IMR-90 (cell line): ENCODE measurements at regions not wholly inside any gene's neighbourhood (a gene's known extent, or its start where the extent isn't known, plus 50 kb on each side); places are given as distances from the start of the nearest gene placed in this dataset.

Experiments used
- ATAC-seq: fragments of 200-7000 bp; cut with Tn5 transposase; 2 replicates; pipeline ENCODE4 v1.9.1; 2020; ENCODE audit warnings: low read depth, mild to moderate bottlenecking, moderate library complexity
- BruUV-seq: library from RNA; stranded (reverse); fragments of 400-500 nt; replicated peaks from 2 replicates; lab custom pipeline; 2021; lab: Mats Ljungman, UMichigan
- CTCF ChIA-PET: fragments of 300-600 bp; formaldehyde crosslinking; extraction: SDS; loops from one replicate; lab custom pipeline; 2021; ENCODE audit warnings: antibody characterized with exemption; lab: Yijun Ruan, JAX
- POLR2A ChIA-PET: fragments of 300-600 bp; sonication (Branson Sonifier 250); formaldehyde crosslinking; loops from one replicate; lab custom pipeline; 2022; ENCODE audit warnings: antibody characterized with exemption; ENCODE audit not compliant: unreplicated experiment; lab: Charles Lee
- DNase-seq: peaks from one replicate; pipeline ENCODE4 v3.0.0; 2013
- H2AFZ ChIP-seq: replicated peaks from 2 replicates; pipeline ENCODE3; 2013; ENCODE audit warnings: low read length, mild to moderate bottlenecking; ENCODE audit not compliant: poor library complexity
- H2AK5ac ChIP-seq: 2 replicates; pipeline ENCODE4 v1.6.1; 2013; ENCODE audit warnings: low read depth, low read length, inconsistent platforms
- H2AK9ac ChIP-seq: replicated peaks from 2 replicates; pipeline ENCODE3; 2013; ENCODE audit warnings: mild to moderate bottlenecking, low read depth, low read length, moderate library complexity; ENCODE audit not compliant: poor library complexity
- H2BK120ac ChIP-seq: 2 replicates; pipeline ENCODE4 v1.6.1; 2013; ENCODE audit warnings: low read depth, low read length, inconsistent platforms
- H2BK15ac ChIP-seq: 3 replicates; pipeline ENCODE4 v1.6.1; 2013; ENCODE audit warnings: low read depth, low read length, inconsistent platforms
- H2BK20ac ChIP-seq: 2 replicates; pipeline ENCODE4 v1.6.1; 2013; ENCODE audit warnings: low read depth, mild to moderate bottlenecking, inconsistent platforms, low read length, moderate library complexity
- H2BK5ac ChIP-seq: 2 replicates; pipeline ENCODE4 v1.6.1; 2013; ENCODE audit warnings: mild to moderate bottlenecking, low read depth, low read length, inconsistent platforms; ENCODE audit not compliant: poor library complexity, severe bottlenecking
- H3K14ac ChIP-seq: replicated peaks from 2 replicates; pipeline ENCODE4 v1.6.1; 2013; ENCODE audit warnings: low read depth, low read length, inconsistent platforms
- H3K18ac ChIP-seq: 2 replicates; pipeline ENCODE4 v1.6.1; 2013; ENCODE audit warnings: low read depth, low read length, control low read depth
- H3K23ac ChIP-seq: 2 replicates; pipeline ENCODE4 v1.6.1; 2013; ENCODE audit warnings: low read depth, low read length, inconsistent platforms
- H3K27ac ChIP-seq: 2 replicates; pipeline ENCODE4 v1.5.1; 2013; ENCODE audit warnings: mild to moderate bottlenecking, control low read depth, low read length; ENCODE audit not compliant: insufficient read depth
- H3K27me3 ChIP-seq: 2 replicates; pipeline ENCODE4 v1.6.1; 2013; ENCODE audit warnings: low read length; ENCODE audit not compliant: control insufficient read depth, insufficient read depth
- H3K36me3 ChIP-seq: 2 replicates; pipeline ENCODE4 v1.6.1; 2013; ENCODE audit warnings: low read length, mixed read lengths; ENCODE audit not compliant: control insufficient read depth, insufficient read depth
- H3K4ac ChIP-seq: 2 replicates; pipeline ENCODE4 v1.6.1; 2013; ENCODE audit warnings: low read depth, low read length, inconsistent platforms
- H3K4me1 ChIP-seq: 2 replicates; pipeline ENCODE4 v1.6.1; 2013; ENCODE audit warnings: low read length, mixed read lengths; ENCODE audit not compliant: control insufficient read depth, insufficient read depth
- H3K4me2 ChIP-seq: 2 replicates; pipeline ENCODE4 v1.6.1; 2013; ENCODE audit warnings: low read depth, mild to moderate bottlenecking, control low read depth, low read length, moderate library complexity
- H3K4me3 ChIP-seq: 2 replicates; pipeline ENCODE4 v1.5.1; 2013; ENCODE audit warnings: low read depth, mild to moderate bottlenecking, control low read depth, low read length, moderate library complexity; ENCODE audit not compliant: insufficient read depth
- H3K56ac ChIP-seq: 2 replicates; pipeline ENCODE4 v1.6.1; 2013; ENCODE audit warnings: low read length, inconsistent platforms; ENCODE audit not compliant: insufficient read depth; ENCODE audit errors: extremely low read depth
- H3K79me1 ChIP-seq, 2 experiments: 2 replicates each; pipeline ENCODE4 v1.6.1; 2013; ENCODE audit warnings: low read length in 2 of 2, inconsistent platforms in 1 of 2, low read depth in 1 of 2
- H3K9ac ChIP-seq: 2 replicates; pipeline ENCODE4 v1.6.1; 2013; ENCODE audit warnings: low read depth, low read length, control low read depth
- H3K9me1 ChIP-seq: 2 replicates; pipeline ENCODE4 v1.6.1; 2013; ENCODE audit warnings: low read length, inconsistent platforms; ENCODE audit not compliant: insufficient read depth
- H3K9me3 ChIP-seq: 2 replicates; pipeline ENCODE4 v1.6.1; 2013; ENCODE audit warnings: low read length; ENCODE audit not compliant: control insufficient read depth, insufficient read depth
- H4K20me1 ChIP-seq: 2 replicates; pipeline ENCODE4 v1.6.1; 2013; ENCODE audit warnings: low read length, inconsistent platforms; ENCODE audit not compliant: insufficient read depth
- H4K5ac ChIP-seq: 2 replicates; pipeline ENCODE4 v1.6.1; 2013; ENCODE audit warnings: mild to moderate bottlenecking, low read depth, low read length, control low read depth
- H4K8ac ChIP-seq, 2 experiments: 2 replicates each; pipeline ENCODE4 v1.6.1; 2013; ENCODE audit warnings: low read depth in 2 of 2, low read length in 2 of 2, control low read depth in 1 of 2, inconsistent platforms in 1 of 2
- H4K91ac ChIP-seq: 2 replicates; pipeline ENCODE4 v1.6.1; 2013; ENCODE audit warnings: low read depth, low read length, inconsistent platforms; ENCODE audit not compliant: insufficient read depth
- BHLHE40 ChIP-seq: fragments of 150-350 bp; IDR thresholded peaks from 2 replicates; pipeline ENCODE4 v1.6.1; 2016; ENCODE audit warnings: mild to moderate bottlenecking, low read depth, low read length
- CHD1 ChIP-seq: IDR thresholded peaks from 2 replicates; pipeline ENCODE4 v1.6.1; 2012; ENCODE audit warnings: low read depth, low read length, improper control_type of control experiment
- FOS ChIP-seq: fragments of 150-350 bp; IDR thresholded peaks from 2 replicates; pipeline ENCODE4 v1.6.1; 2016; ENCODE audit warnings: low read depth, low read length
- MXI1 ChIP-seq: IDR thresholded peaks from 2 replicates; pipeline ENCODE4 v1.6.1; 2012; ENCODE audit warnings: low read depth, mild to moderate bottlenecking, low read length, moderate library complexity, borderline replicate concordance
- NFE2L2 ChIP-seq: fragments of 150-350 bp; IDR thresholded peaks from 2 replicates; pipeline ENCODE4 v1.6.1; 2016; ENCODE audit warnings: low read depth, mild to moderate bottlenecking, low read length
- POLR2A ChIP-seq: IDR thresholded peaks from 2 replicates; pipeline ENCODE4 v1.6.1; 2012; ENCODE audit warnings: mild to moderate bottlenecking, low read depth, low read length
- RAD21 ChIP-seq: IDR thresholded peaks from 2 replicates; pipeline ENCODE4 v1.6.1; 2012; ENCODE audit warnings: low read length, improper control_type of control experiment
- RCOR1 ChIP-seq: IDR thresholded peaks from 2 replicates; pipeline ENCODE4 v1.6.1; 2012; ENCODE audit warnings: mild to moderate bottlenecking, low read length, improper control_type of control experiment; ENCODE audit not compliant: insufficient replicate concordance
- RFX5 ChIP-seq: IDR thresholded peaks from 2 replicates; pipeline ENCODE4 v1.8.0; 2012; ENCODE audit warnings: low read depth, mild to moderate bottlenecking, low read length, moderate library complexity
- SMC3 ChIP-seq: fragments of 150-350 bp; IDR thresholded peaks from 2 replicates; pipeline ENCODE4 v1.6.1; 2016; ENCODE audit warnings: low read depth, mild to moderate bottlenecking, antibody characterized with exemption, low read length, moderate library complexity
- dilution Hi-C: fragments of 300-500 bp; cut with HindIII; formaldehyde crosslinking; loops from one replicate; pipeline ENCODE4 v1.14.3; 2018; ENCODE audit warnings: low sequenced_read_pairs; ENCODE audit not compliant: unreplicated experiment
- in situ Hi-C: fragments of 300-500 bp; cut with MboI; formaldehyde crosslinking; loops from 3 replicates; pipeline ENCODE4 v1.14.3; 2019; ENCODE audit warnings: low sequenced_read_pairs, inconsistent platforms, mixed read lengths
- intact Hi-C: fragments of 100-400 bp; cut with micrococcal nuclease; formaldehyde crosslinking; loops from 2 replicates; pipeline ENCODE4 v1.10.0; 2022
- TF ChIP-seq, protein P1 (sequence below): fragments of 150-350 bp; IDR thresholded peaks from 2 replicates; pipeline ENCODE4 v1.6.1; 2016; ENCODE audit warnings: low read depth, mild to moderate bottlenecking, low read length, moderate library complexity, borderline replicate concordance
- TF ChIP-seq, protein P2 (sequence below): conservative IDR thresholded peaks from 2 replicates; pipeline ENCODE4 v1.5.1; 2012; ENCODE audit warnings: mild to moderate bottlenecking, low read depth, low read length, improper control_type of control experiment
- TF ChIP-seq, protein P3 (sequence below): fragments of 150-350 bp; IDR thresholded peaks from 2 replicates; pipeline ENCODE4 v1.6.1; 2017; ENCODE audit warnings: mild to moderate bottlenecking, antibody characterized with exemption, low read length, low read depth

DNA sequence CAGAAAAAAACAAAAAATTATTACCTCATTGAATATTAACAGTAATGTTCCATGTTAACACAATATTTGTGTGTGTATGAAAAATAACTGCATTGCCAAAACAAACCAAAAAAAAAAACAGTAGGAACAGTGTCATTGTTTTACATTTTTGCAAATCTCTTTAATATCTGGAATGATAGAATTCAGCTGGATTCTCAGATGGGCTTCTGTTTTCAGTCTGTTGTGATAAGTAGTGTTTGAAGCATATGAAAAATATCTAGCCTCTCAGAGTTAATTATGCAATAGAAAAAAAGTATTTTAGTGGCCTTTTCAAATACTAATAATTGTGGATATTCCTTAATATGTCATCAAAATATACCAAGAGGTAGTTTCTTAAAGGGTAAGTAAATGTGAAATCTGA, 52.9 kb upstream of the RWDD3 start:
- no peak overlapping the region for H3K4me3 ChIP-seq
- H3K9ac ChIP-seq = no peak overlapping the region
- no peaks in the 10 kb centered on the region for H3K9me1 ChIP-seq
- H2AK5ac ChIP-seq = no peak overlapping the region
- H4K91ac ChIP-seq = no peak overlapping the region
- H3K56ac ChIP-seq = no peak overlapping the region
- in situ Hi-C loops = no loop called here
- dilution Hi-C loops = no loop called here
- H3K79me1 ChIP-seq = no peaks in the 10 kb centered on the region
- H3K27ac ChIP-seq = no peak overlapping the region
- TF ChIP-seq POLR2A = no peak
- TF ChIP-seq, protein P1, sequence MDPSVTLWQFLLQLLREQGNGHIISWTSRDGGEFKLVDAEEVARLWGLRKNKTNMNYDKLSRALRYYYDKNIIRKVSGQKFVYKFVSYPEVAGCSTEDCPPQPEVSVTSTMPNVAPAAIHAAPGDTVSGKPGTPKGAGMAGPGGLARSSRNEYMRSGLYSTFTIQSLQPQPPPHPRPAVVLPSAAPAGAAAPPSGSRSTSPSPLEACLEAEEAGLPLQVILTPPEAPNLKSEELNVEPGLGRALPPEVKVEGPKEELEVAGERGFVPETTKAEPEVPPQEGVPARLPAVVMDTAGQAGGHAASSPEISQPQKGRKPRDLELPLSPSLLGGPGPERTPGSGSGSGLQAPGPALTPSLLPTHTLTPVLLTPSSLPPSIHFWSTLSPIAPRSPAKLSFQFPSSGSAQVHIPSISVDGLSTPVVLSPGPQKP = no peak
- no peak for TF ChIP-seq FOS
- TF ChIP-seq MXI1 = no peak
- no peak for TF ChIP-seq RFX5
- no peak for TF ChIP-seq SMC3
- no peak for TF ChIP-seq BHLHE40
- TF ChIP-seq RAD21 = no peak
- no peak for TF ChIP-seq RCOR1
- TF ChIP-seq, protein P2, sequence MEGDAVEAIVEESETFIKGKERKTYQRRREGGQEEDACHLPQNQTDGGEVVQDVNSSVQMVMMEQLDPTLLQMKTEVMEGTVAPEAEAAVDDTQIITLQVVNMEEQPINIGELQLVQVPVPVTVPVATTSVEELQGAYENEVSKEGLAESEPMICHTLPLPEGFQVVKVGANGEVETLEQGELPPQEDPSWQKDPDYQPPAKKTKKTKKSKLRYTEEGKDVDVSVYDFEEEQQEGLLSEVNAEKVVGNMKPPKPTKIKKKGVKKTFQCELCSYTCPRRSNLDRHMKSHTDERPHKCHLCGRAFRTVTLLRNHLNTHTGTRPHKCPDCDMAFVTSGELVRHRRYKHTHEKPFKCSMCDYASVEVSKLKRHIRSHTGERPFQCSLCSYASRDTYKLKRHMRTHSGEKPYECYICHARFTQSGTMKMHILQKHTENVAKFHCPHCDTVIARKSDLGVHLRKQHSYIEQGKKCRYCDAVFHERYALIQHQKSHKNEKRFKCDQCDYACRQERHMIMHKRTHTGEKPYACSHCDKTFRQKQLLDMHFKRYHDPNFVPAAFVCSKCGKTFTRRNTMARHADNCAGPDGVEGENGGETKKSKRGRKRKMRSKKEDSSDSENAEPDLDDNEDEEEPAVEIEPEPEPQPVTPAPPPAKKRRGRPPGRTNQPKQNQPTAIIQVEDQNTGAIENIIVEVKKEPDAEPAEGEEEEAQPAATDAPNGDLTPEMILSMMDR = no peak
- no peak for TF ChIP-seq CHD1
- no peak for TF ChIP-seq NFE2L2
- TF ChIP-seq, protein P3, sequence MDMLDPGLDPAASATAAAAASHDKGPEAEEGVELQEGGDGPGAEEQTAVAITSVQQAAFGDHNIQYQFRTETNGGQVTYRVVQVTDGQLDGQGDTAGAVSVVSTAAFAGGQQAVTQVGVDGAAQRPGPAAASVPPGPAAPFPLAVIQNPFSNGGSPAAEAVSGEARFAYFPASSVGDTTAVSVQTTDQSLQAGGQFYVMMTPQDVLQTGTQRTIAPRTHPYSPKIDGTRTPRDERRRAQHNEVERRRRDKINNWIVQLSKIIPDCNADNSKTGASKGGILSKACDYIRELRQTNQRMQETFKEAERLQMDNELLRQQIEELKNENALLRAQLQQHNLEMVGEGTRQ = no peak
- ATAC-seq = no peak
- H3K27me3 ChIP-seq = no peaks in the 10 kb centered on the region
- intact Hi-C loops = no loop called here
- no peak overlapping the region for H2BK120ac ChIP-seq
- H3K4me1 ChIP-seq = peaks cover 1% of the 10 kb centered on the region; the same call in 1 of the 2 replicates
- no peak overlapping the region for H4K8ac ChIP-seq
- no peak overlapping the region for H2BK5ac ChIP-seq
- no peak for DNase-seq
- no peak overlapping the region for H2AK9ac ChIP-seq
- ChIA-PET POLR2A (no interaction called here), CTCF (no interaction called here)
- no peak overlapping the region for H2BK20ac ChIP-seq
- H3K18ac ChIP-seq = no peak overlapping the region
- H3K4ac ChIP-seq = no peak overlapping the region
- no peak overlapping the region for H3K14ac ChIP-seq
- H3K36me3 ChIP-seq = no peaks in the 10 kb centered on the region
- H3K9me3 ChIP-seq = no peaks in the 10 kb centered on the region
- H3K4me2 ChIP-seq = no peak overlapping the region
- H2AFZ ChIP-seq = no peak overlapping the region
- no TSS peak for BruUV-seq
- no peaks in the 10 kb centered on the region for H4K20me1 ChIP-seq
- H2BK15ac ChIP-seq = no peak overlapping the region
- no peak overlapping the region for H4K5ac ChIP-seq
- H3K23ac ChIP-seq = no peak overlapping the region
